ENCODE measurements at regions not wholly inside any gene's neighbourhood (a gene's known extent, or its start where the extent isn't known, plus 50 kb on each side); places are given as distances from the start of the nearest gene placed in this dataset.

GRCh38 chr17:59466946-59467801, 98.2 kb upstream of the DHX40 start (continued):
- TF ChIP-seq ZBTB40 (IDR thresholded peaks at IDR 0.05) (no peak), ZBTB40 (CRISPR knock-in tag; IDR thresholded peaks at IDR 0.05) (no peak), MAX (IDR thresholded peaks at IDR 0.05) (no peak), SMYD3 (CRISPR knock-in tag; IDR thresholded peaks at IDR 0.05) (no peak), GLMP (CRISPR knock-in tag; IDR thresholded peaks at IDR 0.05; ENCODE audit: borderline replicate concordance) (no peak), SKI (IDR thresholded peaks at IDR 0.05; ENCODE audit: partially characterized antibody) (no peak), ZEB1 (IDR thresholded peaks at IDR 0.05; ENCODE audit: insufficient replicate concordance, low read depth) (no peak), HMGXB3 (CRISPR knock-in tag; IDR thresholded peaks at IDR 0.05; ENCODE audit: borderline replicate concordance) (no peak), ZBTB46 (CRISPR knock-in tag; IDR thresholded peaks at IDR 0.05; ENCODE audit: borderline replicate concordance) (no peak), NFIC (IDR thresholded peaks at IDR 0.05; ENCODE audit: low read length) (0 out of 2 replicates have a peak, but pooled peaks have one; percentile 46)
